ENCODE measurements at regions not wholly inside any gene's neighbourhood (a gene's known extent, or its start where the extent isn't known, plus 50 kb on each side); places are given as distances from the start of the nearest gene placed in this dataset.

DNA sequence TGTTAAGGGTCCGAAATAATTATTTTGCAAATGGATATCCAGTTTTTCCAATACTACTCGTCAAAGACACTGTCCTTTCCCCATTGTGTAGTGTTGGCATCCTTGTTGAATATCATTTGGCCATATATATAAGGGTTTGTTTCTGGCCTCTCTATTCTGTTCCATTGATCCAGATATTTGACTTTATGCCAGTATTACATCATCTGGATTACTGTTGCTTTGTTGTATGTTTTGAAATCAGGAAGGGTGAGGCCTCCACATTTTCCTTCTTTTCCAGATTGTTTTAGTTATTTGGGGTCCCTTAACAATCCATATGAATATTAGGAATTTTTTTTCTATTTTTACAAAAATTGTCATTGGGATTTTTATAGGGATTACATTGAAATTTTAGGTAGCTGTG is 244.1 kb downstream of the GPD2 start:
- Histone ChIP-seq H3K4me2 (replicated peaks; ENCODE audit: low read depth, low read length, poor library complexity, severe bottlenecking) (no peak overlapping the region), H3K79me2 (ENCODE audit: control insufficient read depth, insufficient read depth, low read length) (no peaks in the 10 kb centered on the region), H3K4me3 (ENCODE audit: control extremely low read depth in 1 of 5, extremely low read depth in 1 of 5, insufficient read depth in 1 of 5, low read depth in 2 of 5, low read length in 4 of 5) (no peak overlapping the region), H3K4me1 (ENCODE audit: control insufficient read depth in 2 of 2, insufficient read depth in 2 of 2, low read length in 2 of 2) (no peaks in the 10 kb centered on the region), H3K36me3 (replicated peaks in 1 of 2; ENCODE audit: control extremely low read depth in 1 of 2, control insufficient read depth in 1 of 2, extremely low read depth in 1 of 2, insufficient read depth in 2 of 2, low read length in 1 of 2) (no peaks in the 10 kb centered on the region), H2AFZ (ENCODE audit: insufficient read depth, low read depth, low read length, poor library complexity, severe bottlenecking) (no peak overlapping the region), H4K20me1 (ENCODE audit: control insufficient read depth, insufficient read depth, low read length, poor library complexity, severe bottlenecking) (no peaks in the 10 kb centered on the region), H3K27ac (ENCODE audit: low read length in 2 of 2) (no peak overlapping the region), H3K9ac (ENCODE audit: low read length) (no peak overlapping the region), H3K9me3 (ENCODE audit: control extremely low read depth in 1 of 3, control insufficient read depth in 2 of 3, insufficient read depth in 1 of 3, low read length in 2 of 3) (no peaks in the 10 kb centered on the region), H3K27me3 (replicated peaks in 1 of 4; ENCODE audit: control extremely low read depth in 1 of 4, control insufficient read depth in 3 of 4, insufficient read depth in 4 of 4, low read length in 3 of 4) (no peaks in the 10 kb centered on the region)
- DNase-seq: no peak
- no peak for ATAC-seq (ENCODE audit: low read depth)
- H3K27ac Mint-ChIP-seq: no peak overlapping the region
- intact Hi-C loops (cut with micrococcal nuclease): no loop called here
- no peaks in the 10 kb centered on the region for H3K27me3 Mint-ChIP-seq
- ChIA-PET CTCF (no interaction called here), POLR2A (no interaction called here)
- no peak for TF ChIP-seq EZH2 (IDR thresholded peaks at IDR 0.05; ENCODE audit: borderline replicate concordance, insufficient read depth, low read depth, low read length, poor library complexity, severe bottlenecking)
- TF ChIP-seq, protein P1, sequence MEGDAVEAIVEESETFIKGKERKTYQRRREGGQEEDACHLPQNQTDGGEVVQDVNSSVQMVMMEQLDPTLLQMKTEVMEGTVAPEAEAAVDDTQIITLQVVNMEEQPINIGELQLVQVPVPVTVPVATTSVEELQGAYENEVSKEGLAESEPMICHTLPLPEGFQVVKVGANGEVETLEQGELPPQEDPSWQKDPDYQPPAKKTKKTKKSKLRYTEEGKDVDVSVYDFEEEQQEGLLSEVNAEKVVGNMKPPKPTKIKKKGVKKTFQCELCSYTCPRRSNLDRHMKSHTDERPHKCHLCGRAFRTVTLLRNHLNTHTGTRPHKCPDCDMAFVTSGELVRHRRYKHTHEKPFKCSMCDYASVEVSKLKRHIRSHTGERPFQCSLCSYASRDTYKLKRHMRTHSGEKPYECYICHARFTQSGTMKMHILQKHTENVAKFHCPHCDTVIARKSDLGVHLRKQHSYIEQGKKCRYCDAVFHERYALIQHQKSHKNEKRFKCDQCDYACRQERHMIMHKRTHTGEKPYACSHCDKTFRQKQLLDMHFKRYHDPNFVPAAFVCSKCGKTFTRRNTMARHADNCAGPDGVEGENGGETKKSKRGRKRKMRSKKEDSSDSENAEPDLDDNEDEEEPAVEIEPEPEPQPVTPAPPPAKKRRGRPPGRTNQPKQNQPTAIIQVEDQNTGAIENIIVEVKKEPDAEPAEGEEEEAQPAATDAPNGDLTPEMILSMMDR (IDR thresholded peaks at IDR 0.05): no peak
- WGBS (ENCODE audit: insufficient coverage): no CpG with 5 or more reads among the region's 2 CpGs
- no peaks in the 10 kb centered on the region for H3K9me3 Mint-ChIP-seq (ENCODE audit: insufficient read depth)
- no peak overlapping the region for H3K4me3 Mint-ChIP-seq
- H3K4me1 Mint-ChIP-seq: no peaks in the 10 kb centered on the region

DNA sequence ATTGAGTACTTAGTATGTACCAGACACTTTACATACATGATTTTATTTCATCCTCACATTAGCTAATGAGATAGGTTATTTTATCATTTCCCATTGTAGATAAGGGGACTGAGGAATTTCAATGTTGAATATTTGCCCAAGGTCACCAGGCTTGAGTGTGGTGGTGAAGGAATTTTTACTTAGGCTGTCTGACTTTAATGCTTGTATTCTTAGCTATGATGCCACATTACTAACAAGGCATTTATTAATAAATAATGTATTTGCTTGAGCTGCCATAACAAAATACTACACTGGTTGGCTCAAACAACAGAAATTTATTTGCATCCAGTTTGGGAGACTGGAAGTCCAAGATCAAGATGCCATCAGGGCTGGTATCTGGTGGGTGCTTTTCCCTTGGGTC is 250.9 kb downstream of the GPD2 start:
- CTCF ChIA-PET: no interaction called here
- no peak for TF ChIP-seq EZH2 (IDR thresholded peaks at IDR 0.05; ENCODE audit: borderline replicate concordance, insufficient read depth, low read depth, low read length, poor library complexity, severe bottlenecking)
- TF ChIP-seq, protein P1 (IDR thresholded peaks at IDR 0.05): no peak
- no peaks in the 10 kb centered on the region for H3K36me3 ChIP-seq (replicated peaks in 1 of 2; ENCODE audit: control extremely low read depth in 1 of 2, control insufficient read depth in 1 of 2, extremely low read depth in 1 of 2, insufficient read depth in 2 of 2, low read length in 1 of 2)
- H4K20me1 ChIP-seq (ENCODE audit: control insufficient read depth, insufficient read depth, low read length, poor library complexity, severe bottlenecking): no peaks in the 10 kb centered on the region
- H3K9me3 ChIP-seq (ENCODE audit: control extremely low read depth in 1 of 3, control insufficient read depth in 2 of 3, insufficient read depth in 1 of 3, low read length in 2 of 3): peaks cover 0 to 4% (median 0%) of the 10 kb centered on the region in 3 donors
- no peaks in the 10 kb centered on the region for H3K4me1 ChIP-seq (ENCODE audit: control insufficient read depth in 2 of 2, insufficient read depth in 2 of 2, low read length in 2 of 2)
- H3K27ac ChIP-seq (ENCODE audit: low read length in 2 of 2): no peak overlapping the region
- H2AFZ ChIP-seq (ENCODE audit: insufficient read depth, low read depth, low read length, poor library complexity, severe bottlenecking): no peak overlapping the region
- Mint-ChIP-seq H3K4me3 (no peak overlapping the region), H3K27me3 (peaks cover 4% of the 10 kb centered on the region), H3K27ac (no peak overlapping the region), H3K4me1 (no peaks in the 10 kb centered on the region), H3K9me3 (ENCODE audit: insufficient read depth) (peaks cover 4% of the 10 kb centered on the region)
- no peaks in the 10 kb centered on the region for H3K27me3 ChIP-seq (replicated peaks in 1 of 4; ENCODE audit: control extremely low read depth in 1 of 4, control insufficient read depth in 3 of 4, insufficient read depth in 4 of 4, low read length in 3 of 4)
- POLR2A ChIA-PET: no interaction called here
- no peak overlapping the region for H3K4me2 ChIP-seq (replicated peaks; ENCODE audit: low read depth, low read length, poor library complexity, severe bottlenecking)
- intact Hi-C loops (cut with micrococcal nuclease): no loop called here
- no peak overlapping the region for H3K4me3 ChIP-seq (ENCODE audit: control extremely low read depth in 1 of 5, extremely low read depth in 1 of 5, insufficient read depth in 1 of 5, low read depth in 2 of 5, low read length in 4 of 5)
- H3K9ac ChIP-seq (ENCODE audit: low read length): no peak overlapping the region
- ATAC-seq (ENCODE audit: low read depth) (no peak), DNase-seq (no peak)
- H3K79me2 ChIP-seq (ENCODE audit: control insufficient read depth, insufficient read depth, low read length): no peaks in the 10 kb centered on the region

All from B cell (primary cell).